ENCODE measurements at regions not wholly inside any gene's neighbourhood (a gene's known extent, or its start where the extent isn't known, plus 50 kb on each side); places are given as distances from the start of the nearest gene placed in this dataset.
A peak's percentile ranks its signal among the peaks of the same experiment; 100 is the strongest.

DNA sequence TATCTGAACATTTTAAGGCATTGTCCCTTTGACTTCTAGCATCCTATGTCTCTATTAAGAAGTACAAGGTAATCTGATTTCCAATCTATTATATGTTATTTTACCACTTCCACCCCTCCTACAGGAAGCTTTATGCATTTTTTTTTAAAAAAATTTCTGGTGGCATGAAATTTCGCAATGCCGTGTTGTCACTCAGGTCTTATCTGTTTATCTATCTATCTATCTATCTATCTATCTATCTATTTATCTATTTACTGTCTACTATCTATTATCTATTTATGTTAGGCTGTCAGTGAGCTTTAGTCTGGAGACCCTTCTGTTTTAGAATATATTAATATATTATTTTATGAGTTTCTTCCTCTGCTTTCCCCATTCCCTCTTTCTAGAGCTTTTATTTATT lies 125.3 kb upstream of the FAM9C start (continued):
- TF ChIP-seq, protein P1, sequence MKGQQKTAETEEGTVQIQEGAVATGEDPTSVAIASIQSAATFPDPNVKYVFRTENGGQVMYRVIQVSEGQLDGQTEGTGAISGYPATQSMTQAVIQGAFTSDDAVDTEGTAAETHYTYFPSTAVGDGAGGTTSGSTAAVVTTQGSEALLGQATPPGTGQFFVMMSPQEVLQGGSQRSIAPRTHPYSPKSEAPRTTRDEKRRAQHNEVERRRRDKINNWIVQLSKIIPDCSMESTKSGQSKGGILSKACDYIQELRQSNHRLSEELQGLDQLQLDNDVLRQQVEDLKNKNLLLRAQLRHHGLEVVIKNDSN (IDR thresholded peaks at IDR 0.05; ENCODE audit: borderline replicate concordance, low read depth), result no peak
- no peak for TF ChIP-seq ELF1 (IDR thresholded peaks at IDR 0.05)
- TF ChIP-seq MEF2A (IDR thresholded peaks at IDR 0.05; ENCODE audit: borderline replicate concordance, low read depth), result no peak
- no peak for TF ChIP-seq FOSL2 (IDR thresholded peaks at IDR 0.05; ENCODE audit: borderline replicate concordance, low read depth)
- TF ChIP-seq TCF12 (IDR thresholded peaks at IDR 0.05), result no peak
- TF ChIP-seq, protein P2, sequence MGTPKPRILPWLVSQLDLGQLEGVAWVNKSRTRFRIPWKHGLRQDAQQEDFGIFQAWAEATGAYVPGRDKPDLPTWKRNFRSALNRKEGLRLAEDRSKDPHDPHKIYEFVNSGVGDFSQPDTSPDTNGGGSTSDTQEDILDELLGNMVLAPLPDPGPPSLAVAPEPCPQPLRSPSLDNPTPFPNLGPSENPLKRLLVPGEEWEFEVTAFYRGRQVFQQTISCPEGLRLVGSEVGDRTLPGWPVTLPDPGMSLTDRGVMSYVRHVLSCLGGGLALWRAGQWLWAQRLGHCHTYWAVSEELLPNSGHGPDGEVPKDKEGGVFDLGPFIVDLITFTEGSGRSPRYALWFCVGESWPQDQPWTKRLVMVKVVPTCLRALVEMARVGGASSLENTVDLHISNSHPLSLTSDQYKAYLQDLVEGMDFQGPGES (IDR thresholded peaks at IDR 0.05; ENCODE audit: low read depth, low read length), result no peak
- TF ChIP-seq YY1 (IDR thresholded peaks at IDR 0.05; ENCODE audit: low read depth), result no peak
- no peak for TF ChIP-seq TEAD4 (IDR thresholded peaks at IDR 0.05; ENCODE audit: borderline replicate concordance, insufficient read depth)
- no peak for TF ChIP-seq NRF1 (IDR thresholded peaks at IDR 0.05; ENCODE audit: low read depth, low read length)

DNA sequence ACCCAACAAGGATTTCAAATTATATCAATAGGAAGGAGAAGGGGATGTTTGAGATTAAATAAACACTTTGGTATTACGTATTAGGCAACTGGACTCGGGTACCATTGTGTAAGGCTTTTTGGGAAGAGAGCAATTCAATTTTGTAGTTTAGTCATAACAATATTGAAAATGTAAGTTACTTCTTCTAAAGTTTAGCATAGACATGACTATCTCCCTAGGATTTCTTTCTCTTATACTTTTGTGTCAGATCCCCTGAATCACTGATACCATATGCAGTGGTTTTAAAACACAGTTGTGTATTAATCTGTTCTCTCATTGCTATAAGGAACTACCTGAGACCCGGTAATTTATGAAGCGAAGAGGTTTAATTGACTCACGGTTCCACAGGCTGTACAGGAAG lies 123.8 kb upstream of the FAM9C start:
- Histone ChIP-seq H3K27ac (ENCODE audit: low read depth in 2 of 2, low read length in 1 of 2) (peak overlapping the region; percentile 87 to 91), H3K4me1 (ENCODE audit: control insufficient read depth in 1 of 2, insufficient read depth in 2 of 2, low read depth in 1 of 2, low read length in 1 of 2) (peaks cover 10 to 22% of the 10 kb centered on the region in 2 experiments), H3K9me3 (no peaks in the 10 kb centered on the region; the same call in 1 of the 2 replicates), H4K20me1 (ENCODE audit: insufficient read depth) (no peaks in the 10 kb centered on the region), H3K4me3 (ENCODE audit: low read depth in 2 of 2, low read length in 1 of 2) (no peak overlapping the region), H3K4me2 (peak overlapping the region; percentile 58; the same call in 1 of the 2 replicates), H3K9ac (peak overlapping the region; percentile 40; the same call in 1 of the 2 replicates), H3K27me3 (ENCODE audit: insufficient read depth) (no peaks in the 10 kb centered on the region), H3K79me2 (ENCODE audit: insufficient read depth) (no peaks in the 10 kb centered on the region), H3F3A (replicated peaks; ENCODE audit: insufficient read depth) (peaks cover 14% of the 10 kb centered on the region), H3K36me3 (replicated peaks in 1 of 2; ENCODE audit: control insufficient read depth in 1 of 2, insufficient read depth in 2 of 2, low read length in 1 of 2) (no peaks in the 10 kb centered on the region), H3K9me2 (no peaks in the 10 kb centered on the region), H2AFZ (ENCODE audit: low read depth) (peak overlapping the region; percentile 88)
- whole genome bisulfite sequencing (ENCODE audit: low lambda C conversion rate), result 60% methylated on average over 5 of the region's 5 CpGs
- CTCF ChIA-PET, result no interaction called here
- POLR2A ChIA-PET, result no interaction called here
- DNase-seq, result no peak
- TF ChIP-seq FOXM1 (IDR thresholded peaks at IDR 0.05; ENCODE audit: low read depth), result no peak
- TF ChIP-seq NFIC (IDR thresholded peaks at IDR 0.05; ENCODE audit: borderline replicate concordance), result no peak
- TF ChIP-seq FOXJ3 (CRISPR knock-in tag; IDR thresholded peaks at IDR 0.05), result no peak
- no peak for TF ChIP-seq EZH2phosphoT487 (IDR thresholded peaks at IDR 0.05; ENCODE audit: borderline replicate concordance, low read depth)
- TF ChIP-seq RAD21 (IDR thresholded peaks at IDR 0.05; ENCODE audit: low read length), result no peak
- TF ChIP-seq RCOR1 (IDR thresholded peaks at IDR 0.05; ENCODE audit: low read length), result no peak
- TF ChIP-seq YY1 (IDR thresholded peaks at IDR 0.05; ENCODE audit: low read depth), result no peak
- no peak for TF ChIP-seq POLR2AphosphoS5 (IDR thresholded peaks at IDR 0.05; ENCODE audit: low read depth, low read length)
- TF ChIP-seq, protein P3, sequence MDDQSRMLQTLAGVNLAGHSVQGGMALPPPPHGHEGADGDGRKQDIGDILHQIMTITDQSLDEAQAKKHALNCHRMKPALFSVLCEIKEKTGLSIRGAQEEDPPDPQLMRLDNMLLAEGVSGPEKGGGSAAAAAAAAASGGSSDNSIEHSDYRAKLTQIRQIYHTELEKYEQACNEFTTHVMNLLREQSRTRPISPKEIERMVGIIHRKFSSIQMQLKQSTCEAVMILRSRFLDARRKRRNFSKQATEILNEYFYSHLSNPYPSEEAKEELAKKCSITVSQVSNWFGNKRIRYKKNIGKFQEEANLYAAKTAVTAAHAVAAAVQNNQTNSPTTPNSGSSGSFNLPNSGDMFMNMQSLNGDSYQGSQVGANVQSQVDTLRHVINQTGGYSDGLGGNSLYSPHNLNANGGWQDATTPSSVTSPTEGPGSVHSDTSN (IDR thresholded peaks at IDR 0.05), result no peak
